Lower leg skin (tissue), 3 donors: ENCODE measurements at regions not wholly inside any gene's neighbourhood (a gene's known extent, or its start where the extent isn't known, plus 50 kb on each side); places are given as distances from the start of the nearest gene placed in this dataset.

Experiments
- CTCF ChIP-seq, 3 donors: fragments of 450-650 bp; IDR thresholded peaks; one replicate each; pipeline ENCODE4 v1.5.1; 2016; ENCODE audit warnings: antibody characterized with exemption in 3 of 3, mild to moderate bottlenecking in 3 of 3, moderate library complexity in 2 of 3
- POLR2A ChIP-seq, 2 donors: fragments of 450-650 bp; IDR thresholded peaks; one replicate each; pipeline ENCODE4 v1.6.1; 2016 to 2017; ENCODE audit warnings: antibody characterized with exemption in 2 of 2, mild to moderate bottlenecking in 1 of 2, moderate library complexity in 1 of 2

- TF ChIP-seq CTCF (IDR thresholded peaks at IDR 0.05): no peak
- no peak for TF ChIP-seq POLR2A (IDR thresholded peaks at IDR 0.05)
Observed at GRCh38 chr3:102883515-102883914, 448.7 kb downstream of the ZPLD1 start.
